ENCODE measurements at regions not wholly inside any gene's neighbourhood (a gene's known extent, or its start where the extent isn't known, plus 50 kb on each side); places are given as distances from the start of the nearest gene placed in this dataset.
A peak's percentile ranks its signal among the peaks of the same experiment; 100 is the strongest.
"Not testable (repeated sequence)": the region's sequence is repeated elsewhere in the genome, so short reads cannot be mapped to it uniquely, and the experiment has no call there.

- DNase-seq (ENCODE audit: low read depth in 2 of 2): no peak
These were observed 82.7 kb upstream of the PDZD8 start for GRCh38 chr10:117457932-117458331.

- no peak for DNase-seq (ENCODE audit: low read depth in 2 of 2)
These were observed 82.0 kb upstream of the PDZD8 start for GRCh38 chr10:117457071-117457810.

GRCh38 chr10:117455346-117455745 is 80.1 kb upstream of the PDZD8 start:
- no peak for DNase-seq (ENCODE audit: low read depth in 2 of 2)

- no peak for DNase-seq (ENCODE audit: low read depth in 2 of 2)
These were observed 79.3 kb upstream of the PDZD8 start for GRCh38 chr10:117454502-117454901.

- DNase-seq (ENCODE audit: low read depth in 2 of 2): not testable (repeated sequence)
These were observed 78.2 kb upstream of the PDZD8 start for GRCh38 chr10:117453484-117453883.

- no peak for DNase-seq (ENCODE audit: low read depth in 2 of 2)
These were observed 75.7 kb upstream of the PDZD8 start for GRCh38 chr10:117450940-117451339.

GRCh38 chr10:117449636-117450035 is 74.4 kb upstream of the PDZD8 start:
- DNase-seq (ENCODE audit: low read depth in 2 of 2): no peak

- no peak for DNase-seq (ENCODE audit: low read depth in 2 of 2)
These were observed 73.6 kb upstream of the PDZD8 start for GRCh38 chr10:117448802-117449201.

GRCh38 chr10:117445992-117446391 is 70.8 kb upstream of the PDZD8 start:
- DNase-seq (ENCODE audit: low read depth in 2 of 2): no peak

- DNase-seq (ENCODE audit: low read depth in 2 of 2): no peak
These were observed 69.3 kb upstream of the PDZD8 start for GRCh38 chr10:117444497-117445040.

- no peak for DNase-seq (ENCODE audit: low read depth in 2 of 2)
These were observed 68.4 kb upstream of the PDZD8 start for GRCh38 chr10:117443686-117444041.

GRCh38 chr10:117442944-117443685 is 67.9 kb upstream of the PDZD8 start:
- peak in 1 of 2 donors; percentile 29 for DNase-seq (ENCODE audit: low read depth in 2 of 2)

- DNase-seq (ENCODE audit: low read depth in 2 of 2): no peak
These were observed 67.3 kb upstream of the PDZD8 start for GRCh38 chr10:117442521-117442920.

- no peak for DNase-seq (ENCODE audit: low read depth in 2 of 2)
These were observed 66.7 kb upstream of the PDZD8 start for GRCh38 chr10:117441812-117442443.

- no peak for DNase-seq (ENCODE audit: low read depth in 2 of 2)
These were observed 66.1 kb upstream of the PDZD8 start for GRCh38 chr10:117441361-117441760.

- no peak for DNase-seq (ENCODE audit: low read depth in 2 of 2)
These were observed 64.1 kb upstream of the PDZD8 start for GRCh38 chr10:117439243-117439912.

- DNase-seq (ENCODE audit: low read depth in 2 of 2): no peak
These were observed 57.6 kb upstream of the PDZD8 start for GRCh38 chr10:117432866-117433265.

GRCh38 chr10:117431160-117431559 is 55.9 kb upstream of the PDZD8 start:
- no peak for DNase-seq (ENCODE audit: low read depth in 2 of 2)

- not testable (repeated sequence) for DNase-seq (ENCODE audit: low read depth in 2 of 2)
These were observed 55.3 kb upstream of the PDZD8 start for GRCh38 chr10:117430535-117430934.

- DNase-seq (ENCODE audit: low read depth in 2 of 2): no peak
These were observed 54.5 kb upstream of the PDZD8 start for GRCh38 chr10:117429643-117430265.

GRCh38 chr10:117427356-117427755 is 52.1 kb upstream of the PDZD8 start:
- no peak for DNase-seq (ENCODE audit: low read depth in 2 of 2)
